Panc1 (cell line): ENCODE measurements at regions not wholly inside any gene's neighbourhood (a gene's known extent, or its start where the extent isn't known, plus 50 kb on each side); places are given as distances from the start of the nearest gene placed in this dataset.
"Not testable (repeated sequence)": the region's sequence is repeated elsewhere in the genome, so short reads cannot be mapped to it uniquely, and the experiment has no call there.

ENCODE experiments used
- CTCF ChIP-seq: fragments of 450-650 bp; IDR thresholded peaks from 2 replicates; pipeline ENCODE4 v1.5.1; 2017; ENCODE audit warnings: mild to moderate bottlenecking
- POLR2AphosphoS5 ChIP-seq: IDR thresholded peaks from 2 replicates; pipeline ENCODE4 v1.6.1; 2012; ENCODE audit warnings: mild to moderate bottlenecking, low read depth, low read length, moderate library complexity
- REST ChIP-seq, 2 experiments: IDR thresholded peaks; 2 replicates each; pipeline ENCODE4 v1.6.1; 2011 to 2012; ENCODE audit warnings: low read depth in 2 of 2, control low read depth in 1 of 2, low read length in 1 of 2, mild to moderate bottlenecking in 1 of 2, moderate library complexity in 1 of 2; ENCODE audit not compliant: insufficient read depth in 1 of 2

DNA sequence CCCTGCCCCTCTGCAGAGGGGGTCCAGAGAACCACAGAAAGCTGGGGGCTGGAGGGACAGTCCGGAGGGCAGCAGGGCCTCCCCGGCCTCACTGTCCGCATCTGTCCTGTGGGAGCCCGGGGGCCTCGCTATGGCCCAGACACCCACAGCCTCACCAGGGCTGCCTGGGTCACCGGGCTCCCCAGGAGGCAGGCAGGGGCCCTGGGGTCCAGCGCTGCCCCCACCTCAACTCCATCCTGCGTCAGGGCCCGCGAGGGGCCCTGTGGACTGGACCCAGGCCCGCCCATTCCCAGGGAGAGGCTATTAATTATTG lies 96.1 kb downstream of the POTEG start:
- not testable (repeated sequence) for TF ChIP-seq CTCF; REST (IDR thresholded peaks at IDR 0.05; ENCODE audit: insufficient read depth in 1 of 2, low read depth in 2 of 2, low read length in 1 of 2); POLR2AphosphoS5
